Suppressor macrophage treated with lipopolysaccharide for 4 hours (primary cell): ENCODE measurements at regions not wholly inside any gene's neighbourhood (a gene's known extent, or its start where the extent isn't known, plus 50 kb on each side); places are given as distances from the start of the nearest gene placed in this dataset.
"Not testable (repeated sequence)": the region's sequence is repeated elsewhere in the genome, so short reads cannot be mapped to it uniquely, and the experiment has no call there.

Source experiments
- DNase-seq: peaks from one replicate; pipeline ENCODE4 v3.0.0-alpha.2; 2020

DNA sequence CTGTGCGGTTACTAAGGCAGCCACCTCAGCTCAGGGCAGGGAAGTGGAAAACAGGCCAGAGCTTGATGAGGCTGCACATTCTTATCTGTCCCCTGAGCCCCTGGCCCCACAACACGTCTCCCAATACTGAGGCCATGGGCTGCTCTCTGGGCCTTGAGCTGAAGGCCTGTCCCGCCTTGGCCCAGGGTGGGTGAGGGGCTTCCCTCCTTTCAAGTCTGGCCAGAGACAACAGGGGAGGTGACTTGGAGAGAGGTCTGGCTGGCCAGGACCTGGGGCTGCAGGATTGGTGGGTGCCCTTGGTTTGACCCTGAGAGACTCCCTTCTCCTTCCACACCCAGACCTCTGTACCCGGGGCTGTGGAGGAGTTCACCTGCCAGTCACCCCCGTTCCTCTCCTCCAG lies 563.8 kb downstream of the PTPRU start:
- DNase-seq: no peak

DNA sequence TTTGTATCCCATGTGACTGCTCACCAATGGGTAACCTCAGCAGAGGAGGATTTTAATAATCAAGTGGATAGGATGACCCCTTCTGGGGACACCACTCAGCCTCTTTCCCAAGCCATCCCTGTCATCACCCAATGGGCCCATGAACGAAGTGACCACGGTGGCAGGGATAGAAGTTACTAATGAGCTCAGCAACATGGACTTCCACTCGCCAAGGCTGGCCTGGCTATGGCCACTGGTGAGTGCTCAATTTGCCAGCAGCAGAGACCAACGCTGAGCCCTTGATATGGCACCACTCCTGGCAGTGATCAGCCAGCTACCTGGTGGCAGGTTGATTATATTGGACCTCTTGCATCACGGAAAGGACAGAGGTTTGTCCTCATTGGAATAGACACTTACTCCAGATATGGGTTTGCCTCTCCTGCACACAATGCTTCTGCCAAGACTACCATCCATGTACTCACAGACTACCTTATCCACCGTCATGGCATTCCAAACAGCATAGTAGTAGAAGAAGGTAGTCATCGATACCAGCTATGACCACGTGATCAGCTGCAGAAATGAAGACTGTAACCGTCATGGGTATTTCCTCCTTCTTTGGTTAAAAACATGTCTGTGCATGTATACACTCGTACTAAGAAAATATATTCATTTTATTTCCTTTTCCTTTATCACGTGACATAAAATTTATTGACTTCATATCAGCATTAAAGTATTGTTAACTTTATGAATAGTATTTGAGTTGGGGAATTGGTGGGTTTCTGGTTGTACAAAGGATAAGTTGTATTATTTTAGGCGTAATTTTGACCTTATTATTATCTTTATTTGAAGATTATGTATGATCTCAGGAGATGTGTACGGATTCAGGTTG lies 562.6 kb downstream of the PTPRU start:
- DNase-seq: no peak

DNA sequence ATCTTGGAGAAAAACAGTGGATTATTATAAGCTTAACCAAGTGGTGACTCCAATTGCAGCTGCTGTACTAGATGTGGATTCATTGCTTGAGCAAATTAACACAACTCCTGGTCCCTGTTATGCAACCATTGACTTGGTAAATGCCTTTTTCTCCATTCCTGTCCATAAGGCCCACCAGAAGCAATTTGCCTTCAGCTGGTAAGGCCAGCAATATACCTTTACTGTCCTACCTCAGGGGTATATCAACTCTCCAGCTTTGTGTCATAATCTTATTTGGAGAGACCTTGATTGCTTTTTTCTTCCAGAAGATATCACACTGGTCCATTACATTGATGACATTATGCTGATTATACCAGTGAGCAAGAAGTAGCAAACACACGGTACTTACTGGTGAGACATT lies 560.8 kb downstream of the PTPRU start:
- DNase-seq: not testable (repeated sequence)

DNA sequence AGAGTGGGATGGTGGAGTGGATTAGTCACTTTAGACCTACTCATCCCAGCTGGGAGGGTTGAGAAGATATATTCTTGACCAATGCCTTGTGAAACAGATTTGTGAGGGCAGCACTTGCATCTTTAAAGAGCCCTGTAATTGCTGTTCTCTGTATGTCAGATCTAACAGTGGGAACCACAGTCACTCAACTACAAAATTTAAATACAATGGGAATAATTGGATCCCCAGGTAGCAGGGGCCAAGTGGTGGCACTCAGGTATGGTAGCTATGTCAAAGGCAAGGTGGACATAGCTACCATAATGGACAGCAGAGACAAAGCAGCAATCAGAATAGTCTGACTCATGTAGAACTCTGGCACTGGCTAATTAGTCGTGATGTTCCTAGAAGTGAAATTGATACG lies 559.6 kb downstream of the PTPRU start:
- DNase-seq: not testable (repeated sequence)

DNA sequence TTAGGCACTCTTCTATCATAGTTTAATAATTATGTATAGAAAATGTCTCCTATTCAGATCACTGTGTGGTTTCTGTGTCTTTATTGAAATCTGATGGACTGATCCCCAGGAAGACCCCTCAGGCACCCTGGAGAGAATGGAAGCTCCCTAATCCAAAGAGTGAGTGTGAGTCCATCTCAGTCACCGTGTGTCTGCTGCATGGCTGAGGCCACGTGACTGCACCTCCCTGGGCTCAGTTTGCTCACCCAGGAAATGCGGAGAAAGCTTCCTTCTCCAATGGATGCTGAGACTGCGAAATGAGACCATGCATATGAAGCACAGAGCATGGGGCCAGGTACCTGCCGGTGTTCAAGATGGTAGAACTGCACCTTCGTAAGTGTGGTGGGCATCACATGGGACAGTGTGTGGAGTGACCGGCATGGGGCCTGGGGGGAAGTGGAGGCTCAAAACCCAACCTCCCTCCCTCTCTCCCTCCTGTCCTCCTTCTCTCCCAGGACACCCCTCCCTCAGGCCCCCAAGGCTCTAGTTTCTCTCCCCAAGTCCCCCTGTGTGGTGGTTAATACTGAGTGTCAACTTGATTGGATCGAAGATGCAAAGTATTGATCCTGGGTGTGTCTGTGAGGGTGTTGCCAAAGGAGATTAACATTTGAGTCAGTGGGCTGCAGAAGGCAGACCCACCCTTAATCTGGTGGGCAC lies 557.5 kb downstream of the PTPRU start:
- DNase-seq: no peak

DNA sequence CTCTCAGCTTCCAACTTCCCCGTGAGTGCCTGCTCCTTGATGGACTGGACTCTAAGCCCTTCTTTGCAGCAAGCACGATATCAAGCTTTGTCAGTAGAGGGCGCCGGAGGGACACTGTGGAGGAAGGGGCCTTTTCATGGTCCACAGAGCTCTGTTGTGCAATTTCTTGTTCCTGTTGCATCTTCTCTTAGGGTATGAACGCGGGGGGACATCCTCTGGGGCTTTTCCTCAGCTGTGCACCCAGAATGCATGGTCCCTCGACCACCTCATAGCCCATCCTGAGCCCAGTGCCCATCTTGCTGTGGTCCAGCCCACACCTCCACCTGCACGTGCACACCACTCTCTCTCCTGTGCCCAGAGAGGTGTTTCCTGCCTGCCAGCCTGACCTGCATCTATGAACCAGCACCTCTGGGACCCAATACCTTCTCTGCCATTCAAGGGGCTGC lies 556.8 kb downstream of the PTPRU start:
- peak; percentile 92 for DNase-seq

DNA sequence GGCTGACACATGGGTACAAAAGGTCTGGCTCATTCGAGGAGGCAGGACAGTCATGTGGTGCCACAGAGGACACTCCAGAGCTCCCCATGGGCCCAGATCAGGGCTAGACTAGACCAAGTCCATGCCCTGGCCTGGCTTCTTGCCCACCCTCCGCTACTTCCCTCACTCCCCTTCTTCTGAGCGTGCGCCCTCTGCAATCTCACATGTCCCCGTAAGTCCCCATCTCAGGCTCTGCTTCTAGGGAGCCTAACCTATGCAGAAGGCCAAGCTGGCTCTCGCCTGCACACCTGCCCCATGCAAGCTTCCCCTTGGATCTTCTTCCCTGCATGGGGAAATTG lies 553.6 kb downstream of the PTPRU start:
- no peak for DNase-seq

DNA sequence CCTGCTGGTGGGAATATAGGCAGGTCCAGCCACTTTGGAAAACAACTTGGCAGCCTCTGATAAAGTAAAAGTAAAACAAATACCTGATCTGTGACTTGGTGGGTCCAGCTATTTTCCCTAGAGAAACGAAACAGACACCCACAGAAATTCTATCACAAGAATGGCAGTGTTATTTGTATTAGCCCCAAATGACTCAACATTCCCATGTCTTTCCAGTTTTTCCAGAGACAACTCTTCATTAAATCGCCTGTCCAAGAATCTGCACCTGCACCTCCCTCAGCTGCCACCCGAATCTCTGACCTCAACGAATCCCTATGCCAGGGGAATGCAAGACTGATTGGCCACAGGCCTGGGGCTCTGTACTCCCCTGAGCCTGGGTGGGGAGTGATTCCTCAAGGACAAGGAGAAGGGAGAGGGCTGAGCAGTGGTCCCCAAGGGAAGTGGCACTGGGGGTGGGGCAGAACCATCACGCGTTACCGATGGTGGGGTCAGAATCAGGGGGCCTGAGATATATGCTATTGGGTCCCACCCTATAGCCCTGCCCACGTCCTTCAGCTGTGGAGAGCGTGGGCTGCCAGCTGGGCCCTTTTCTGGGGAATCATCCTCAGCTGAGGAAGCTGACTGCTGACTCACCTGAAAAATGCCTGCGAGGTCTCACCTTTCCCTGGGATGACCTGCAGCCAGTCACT lies 553.0 kb downstream of the PTPRU start:
- no peak for DNase-seq

DNA sequence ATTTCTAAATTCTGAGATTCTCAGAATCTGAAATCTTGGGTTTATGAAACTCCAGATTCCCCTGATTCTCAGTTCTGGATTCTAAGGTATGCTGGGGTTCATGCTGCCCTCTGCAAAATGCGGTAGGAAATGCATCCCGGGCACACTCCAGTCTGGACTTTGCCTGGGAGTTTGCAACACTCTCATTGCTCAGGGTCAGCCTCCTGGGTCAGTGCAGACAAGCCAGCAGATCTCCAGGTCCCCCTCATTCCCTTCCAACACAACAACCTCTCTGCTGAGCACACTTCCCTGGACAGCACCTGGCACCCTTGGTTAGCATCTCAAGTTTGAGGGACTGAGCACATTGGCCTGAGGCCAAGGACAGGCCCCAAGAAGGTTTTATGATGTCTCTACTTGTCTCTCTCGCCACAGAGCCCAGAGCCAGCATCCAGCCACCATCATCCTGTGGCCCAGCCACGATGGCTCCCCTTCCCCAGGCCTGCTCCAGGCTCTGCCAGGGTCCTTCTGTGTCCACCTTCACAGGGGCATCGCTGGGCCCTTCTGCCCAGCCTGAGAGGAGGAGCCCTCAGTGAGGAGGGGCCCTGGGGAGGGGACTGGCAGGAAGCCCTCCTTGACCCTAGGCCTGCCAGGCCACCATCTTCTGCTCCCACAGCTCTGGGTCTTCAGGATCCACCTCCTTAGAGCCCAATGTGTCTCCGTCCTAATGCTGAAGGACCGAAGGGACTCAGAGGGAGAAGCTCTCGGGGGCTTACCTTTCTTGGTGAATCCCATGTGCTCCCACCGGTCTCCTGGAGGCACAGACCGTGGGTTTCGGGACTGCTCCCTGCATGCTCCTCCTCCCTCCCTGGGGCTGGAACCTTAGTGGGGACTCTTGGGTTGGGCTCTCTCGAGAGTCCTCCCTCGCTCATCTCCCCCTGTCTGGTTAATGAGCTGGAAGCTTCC lies 550.7 kb downstream of the PTPRU start:
- no peak for DNase-seq

DNA sequence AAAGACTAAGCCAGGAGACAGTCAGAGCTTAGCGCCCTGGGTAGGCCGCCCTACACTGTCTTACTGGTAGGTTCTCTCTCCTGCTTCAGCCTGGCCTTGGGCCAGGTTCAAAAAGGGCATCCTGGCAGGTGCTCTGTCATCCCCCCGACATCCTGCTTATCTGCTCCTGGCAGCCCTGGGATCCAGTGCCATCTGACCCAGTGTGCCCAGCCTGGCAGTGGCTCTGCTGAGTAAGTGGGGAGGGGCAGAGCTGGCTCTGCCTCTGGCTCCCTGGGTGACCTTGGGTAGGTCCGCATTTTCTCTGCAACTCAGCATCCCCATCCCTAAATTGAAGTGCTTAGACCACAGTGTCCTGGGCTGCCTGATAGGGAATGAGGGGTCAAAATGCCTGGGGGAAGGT lies 549.9 kb downstream of the PTPRU start:
- DNase-seq: no peak

DNA sequence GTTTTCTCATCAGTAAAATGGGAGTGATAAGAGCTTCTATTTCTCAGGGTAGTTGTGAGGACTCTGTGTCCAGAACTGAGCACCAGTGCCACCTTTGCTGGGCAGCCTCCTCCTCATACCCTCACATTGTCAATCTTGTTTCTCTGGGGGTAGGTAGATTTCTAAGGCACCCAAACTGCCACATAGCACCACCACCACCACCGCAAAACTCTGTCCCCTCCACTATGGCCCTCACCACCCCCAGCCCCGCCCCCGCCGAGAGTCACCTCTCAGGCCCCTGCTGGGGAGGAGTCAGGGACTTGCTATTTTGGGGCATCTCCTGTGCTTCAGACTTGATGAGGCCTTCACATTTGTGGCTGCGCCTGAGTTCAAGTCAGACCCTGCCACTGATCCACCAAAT lies 549.2 kb downstream of the PTPRU start:
- DNase-seq: no peak

DNA sequence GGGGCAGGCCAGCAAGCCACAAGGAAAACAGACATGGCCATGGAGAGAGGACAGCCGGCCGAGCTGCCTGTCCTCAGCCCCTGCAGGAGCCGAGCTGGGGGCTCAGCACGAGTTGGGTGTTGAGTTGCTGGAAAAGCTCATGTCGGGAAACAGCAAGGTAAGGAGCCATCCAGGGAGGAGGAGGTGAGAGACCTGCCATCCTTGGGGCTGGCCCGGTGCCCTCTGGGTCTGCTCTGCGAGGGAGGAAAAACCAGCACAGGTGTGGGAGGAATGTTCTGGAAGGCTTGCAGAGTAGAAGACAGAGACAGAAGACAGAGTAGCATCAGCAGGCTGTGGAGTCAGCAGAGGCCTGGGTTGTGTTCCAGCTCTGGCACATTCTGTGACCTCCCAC lies 548.8 kb downstream of the PTPRU start:
- DNase-seq: no peak

DNA sequence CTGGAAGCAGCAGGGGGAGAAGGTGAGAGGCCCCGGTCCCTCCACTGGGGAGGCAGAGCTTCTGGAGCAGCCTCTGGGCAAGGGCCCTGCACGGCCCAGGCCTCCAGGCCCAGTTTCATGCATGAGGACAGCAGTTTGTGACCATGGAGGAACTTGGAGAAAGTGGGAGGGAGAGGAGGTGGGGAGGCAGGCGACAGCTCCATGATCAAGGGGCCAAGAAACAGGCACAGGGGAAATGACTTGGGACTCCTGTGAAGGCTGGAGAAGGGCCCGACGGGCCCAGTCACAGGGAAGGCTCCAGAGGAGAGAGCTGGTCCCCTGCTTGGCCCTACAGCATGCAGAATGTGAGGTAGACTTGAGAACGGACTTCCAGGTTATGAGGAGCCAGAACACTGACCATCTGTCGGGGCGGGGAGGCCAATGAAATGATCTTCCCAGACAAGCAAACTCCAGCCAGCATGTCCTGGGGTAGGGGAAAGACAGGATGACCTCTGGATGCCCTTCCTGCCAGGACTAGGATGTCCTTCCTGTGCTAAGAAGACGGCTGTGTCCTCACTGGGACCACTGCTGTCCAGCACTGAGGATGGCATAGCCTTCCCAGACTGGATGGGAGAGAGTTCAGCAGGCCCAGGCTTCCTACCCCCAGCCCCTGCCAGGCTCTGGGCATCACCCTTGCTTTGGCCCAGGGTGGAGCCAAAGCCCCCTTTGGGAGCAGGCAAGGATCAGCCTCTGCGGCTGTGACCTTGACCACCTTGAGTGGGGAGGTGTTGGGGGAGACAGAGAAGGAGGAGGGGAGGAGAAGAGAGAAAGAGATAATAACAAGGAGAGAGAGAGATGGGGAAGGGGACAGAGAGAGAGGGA lies 548.2 kb downstream of the PTPRU start:
- DNase-seq: no peak

DNA sequence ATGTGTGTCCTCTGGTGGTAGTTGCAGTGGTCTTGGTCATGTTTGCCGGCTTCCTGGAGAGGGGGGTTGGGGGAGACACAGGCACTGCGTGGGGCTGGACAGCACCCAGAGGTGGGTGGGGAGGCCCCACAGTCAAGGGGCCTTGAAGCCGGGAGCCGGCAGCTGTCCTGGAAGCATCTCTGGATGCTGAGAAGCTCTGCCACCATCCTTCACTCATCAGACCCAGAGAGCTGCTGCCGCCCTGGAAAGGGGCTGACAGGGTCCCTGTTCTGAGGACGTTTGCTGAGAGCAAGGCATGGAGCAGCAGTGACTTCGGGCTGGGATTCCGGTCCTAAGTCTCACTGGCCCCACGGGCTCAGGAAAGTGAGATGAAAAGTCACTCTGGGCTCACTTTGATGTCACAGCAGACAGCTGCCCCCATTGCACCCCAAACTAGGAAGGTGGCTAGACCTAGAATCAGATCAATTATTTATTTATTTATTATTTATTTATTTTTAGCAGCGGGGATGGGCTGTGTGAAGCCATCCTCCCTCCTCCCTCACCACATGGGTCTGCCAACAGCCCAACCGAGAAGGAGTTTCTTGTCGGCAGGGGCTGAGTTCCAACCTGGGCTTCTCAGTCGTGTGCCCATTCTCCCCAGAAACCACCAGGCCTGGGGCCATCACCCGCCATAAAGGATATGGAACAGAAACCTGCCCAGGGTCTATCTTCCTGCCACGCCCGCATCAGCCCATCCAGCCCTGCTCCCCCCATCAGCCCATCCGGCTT lies 547.4 kb downstream of the PTPRU start:
- no peak for DNase-seq

DNA sequence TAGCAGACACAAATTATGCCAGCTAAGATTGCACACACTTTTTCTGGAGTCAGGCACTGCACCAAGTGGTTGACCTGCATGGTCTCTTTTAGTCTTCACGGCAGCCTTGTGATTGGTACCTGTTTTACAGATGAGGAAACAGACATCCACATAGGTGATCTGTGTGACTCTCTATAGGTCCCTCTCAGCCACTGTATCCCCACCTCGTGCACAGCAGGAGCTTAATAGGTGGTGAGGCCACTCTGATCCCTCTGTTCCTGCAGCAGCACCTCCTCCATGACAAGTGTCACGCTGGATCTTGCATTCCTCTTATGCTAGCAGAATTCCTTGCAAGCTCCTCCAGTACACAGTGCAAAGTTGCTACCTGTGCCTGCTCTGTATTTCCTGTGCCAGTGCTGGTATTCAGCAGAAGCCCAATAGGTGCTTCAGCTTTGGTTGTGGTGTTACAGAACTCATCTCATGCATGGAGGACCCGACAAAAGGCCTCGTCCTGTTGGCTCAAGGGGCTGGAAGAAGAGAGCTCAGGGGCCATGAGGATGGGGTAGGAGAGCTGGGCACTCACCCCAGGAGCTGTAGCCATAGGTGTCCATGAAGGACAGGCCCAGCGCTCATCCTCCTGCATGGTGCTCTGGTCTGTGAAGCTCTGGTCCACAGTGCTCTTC lies 546.7 kb downstream of the PTPRU start:
- DNase-seq: no peak

DNA sequence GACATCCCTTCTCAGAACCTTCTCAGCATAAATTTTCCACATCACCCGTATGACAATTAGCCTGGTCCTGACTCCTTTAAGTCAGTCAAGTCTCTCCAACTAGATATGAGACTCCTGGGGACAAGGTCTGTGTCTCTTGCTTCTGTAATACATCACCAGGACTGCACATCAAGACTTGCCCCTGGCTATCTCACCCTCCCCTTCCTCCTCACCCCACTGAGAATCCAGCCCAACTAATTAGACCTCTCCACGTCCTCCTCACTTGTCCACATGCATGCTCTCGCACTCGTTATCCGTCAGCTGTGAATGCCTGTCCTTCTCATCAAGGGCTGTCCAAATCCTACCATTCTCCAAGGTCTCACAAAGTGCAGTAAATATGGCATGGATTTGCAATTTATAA lies 542.8 kb downstream of the PTPRU start:
- DNase-seq: no peak

DNA sequence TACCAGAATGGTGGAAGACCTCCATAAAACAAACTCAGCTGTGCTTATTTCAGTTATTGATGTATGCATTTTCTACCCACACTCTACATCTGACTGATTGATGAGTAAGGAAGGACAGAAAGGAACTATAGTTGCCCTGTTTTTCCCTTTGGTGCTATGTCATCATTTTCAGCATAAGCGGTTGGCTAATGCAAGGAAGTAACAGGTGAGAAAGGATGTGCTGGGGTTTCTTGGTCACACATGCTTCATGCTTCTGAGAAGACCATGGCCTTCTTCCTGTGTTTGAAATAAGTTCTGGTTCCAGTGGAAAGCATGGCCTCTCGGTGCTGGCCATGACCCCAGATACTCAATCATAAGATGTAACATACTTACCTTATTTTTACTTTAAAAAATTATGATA lies 541.2 kb downstream of the PTPRU start:
- DNase-seq: no peak

DNA sequence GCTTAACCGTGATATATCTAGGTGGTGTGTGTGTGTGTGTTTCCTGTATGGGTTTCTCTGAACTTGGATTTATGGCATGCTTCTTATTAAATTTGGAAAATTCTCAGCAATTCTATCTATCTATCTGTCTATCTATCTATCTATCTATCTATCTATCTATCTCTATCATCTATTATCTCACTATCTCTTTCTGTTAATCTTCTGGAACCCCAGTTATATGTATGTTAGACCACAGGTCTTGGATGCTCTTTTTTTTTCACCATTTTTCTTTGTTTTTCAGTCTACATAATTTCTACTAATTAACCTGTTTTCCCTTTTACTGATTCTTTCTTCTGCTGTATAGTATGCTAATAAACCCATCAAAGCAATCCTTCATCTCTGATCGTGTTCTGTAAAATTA lies 538.0 kb downstream of the PTPRU start:
- no peak for DNase-seq

DNA sequence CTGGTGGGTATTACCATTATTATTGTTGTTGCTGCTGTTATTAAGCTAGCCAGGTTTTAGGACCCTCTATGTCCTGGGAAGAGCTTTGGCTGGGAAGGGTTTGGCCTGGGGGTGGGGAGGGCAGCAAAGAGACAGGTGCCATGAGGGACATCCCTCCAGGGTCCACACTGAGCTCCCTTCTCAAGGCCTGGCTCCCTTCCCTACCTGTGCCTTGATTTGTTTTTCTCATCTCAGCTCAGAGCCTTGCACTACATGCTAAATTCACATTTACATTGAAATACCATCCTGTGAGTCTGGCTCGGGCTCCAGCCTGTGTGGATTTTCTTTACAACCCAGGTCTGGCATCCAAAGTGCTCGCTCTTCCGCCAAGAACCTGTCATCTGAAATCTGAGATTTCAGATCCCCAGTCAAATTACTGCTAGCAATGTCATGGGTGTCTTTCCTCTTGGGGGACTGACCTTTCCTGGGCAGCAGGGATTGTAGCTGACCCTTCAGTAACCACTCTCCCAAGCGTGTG lies 536.3 kb downstream of the PTPRU start:
- DNase-seq: no peak

DNA sequence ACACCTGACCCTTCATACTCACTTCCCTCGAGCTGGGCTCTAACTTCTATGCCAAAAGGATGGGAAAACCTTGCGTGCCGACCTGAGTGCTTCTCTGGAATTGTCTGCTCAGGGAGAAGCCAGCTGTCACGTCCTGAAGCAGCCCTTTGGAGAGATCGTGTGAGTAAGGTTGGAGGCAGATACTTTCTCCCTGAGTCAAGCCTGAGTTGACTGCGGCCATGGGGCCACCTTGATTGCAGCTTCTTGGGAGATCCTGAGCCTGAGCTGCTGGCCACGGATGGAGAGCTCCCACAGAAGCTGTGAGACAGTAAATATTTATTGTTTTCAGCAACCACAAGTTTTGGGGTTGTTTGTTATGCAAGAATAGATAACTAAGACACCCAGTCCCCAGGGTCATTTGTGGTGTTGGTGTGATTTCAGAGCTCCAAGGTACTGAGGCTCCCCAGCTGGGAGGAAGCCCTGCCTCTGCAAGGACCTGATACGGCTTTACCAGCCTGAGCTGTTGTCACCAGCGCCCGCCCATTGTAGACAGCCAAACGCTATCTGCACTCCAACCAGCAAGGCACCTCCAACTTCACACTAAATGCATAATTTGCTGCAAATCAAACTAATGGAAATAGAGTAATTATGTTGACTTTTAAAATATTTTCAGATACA lies 531.6 kb downstream of the PTPRU start:
- DNase-seq: no peak
